GM13976 (cell line): ENCODE measurements at regions not wholly inside any gene's neighbourhood (a gene's known extent, or its start where the extent isn't known, plus 50 kb on each side); places are given as distances from the start of the nearest gene placed in this dataset.
A peak's percentile ranks its signal among the peaks of the same experiment; 100 is the strongest.

ENCODE experiments used
- DNase-seq: peaks from one replicate; pipeline ENCODE4 v3.0.0; 2012; ENCODE audit warnings: low spot score
- CTCF ChIP-seq: IDR thresholded peaks from 2 replicates; pipeline ENCODE4 v1.5.1; 2012; ENCODE audit warnings: borderline replicate concordance, mild to moderate bottlenecking; ENCODE audit not compliant: insufficient read depth; ENCODE audit errors: extremely low read depth, missing control alignments, control extremely low read depth
- in situ Hi-C: fragments of 300-500 bp; cut with MboI; formaldehyde crosslinking; loops from one replicate; pipeline ENCODE4 v1.12.0; 2022; ENCODE audit warnings: low sequenced_read_pairs, mixed read lengths, inconsistent platforms; ENCODE audit not compliant: unreplicated experiment

DNA sequence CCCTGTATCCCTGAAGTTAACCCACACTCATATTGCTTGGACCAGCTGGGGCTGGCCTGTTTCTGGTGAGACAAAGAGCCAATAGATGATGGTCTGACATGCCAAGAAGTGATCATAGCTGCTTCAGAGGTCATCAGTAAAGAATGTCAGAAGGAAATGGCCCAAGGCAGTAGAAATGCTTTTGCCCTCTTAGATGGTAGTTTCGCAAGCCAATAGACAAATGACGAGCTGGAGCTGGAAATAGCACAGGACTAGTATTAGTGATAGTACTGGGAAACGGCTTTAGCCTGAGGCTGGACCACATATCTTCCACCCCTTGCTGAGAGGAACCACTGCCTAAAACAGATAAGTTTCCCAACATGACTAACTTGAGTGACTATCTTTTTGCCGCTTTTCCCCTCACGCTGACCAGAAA is 176.1 kb upstream of the THBS1 start:
- no peak for DNase-seq
- in situ Hi-C loops: no loop called here
- TF ChIP-seq CTCF: no peak

GRCh38 chr15:39406485-39406884 is 174.4 kb upstream of the THBS1 start:
- no peak for DNase-seq
- in situ Hi-C loops: no loop called here
- no peak for TF ChIP-seq CTCF

DNA sequence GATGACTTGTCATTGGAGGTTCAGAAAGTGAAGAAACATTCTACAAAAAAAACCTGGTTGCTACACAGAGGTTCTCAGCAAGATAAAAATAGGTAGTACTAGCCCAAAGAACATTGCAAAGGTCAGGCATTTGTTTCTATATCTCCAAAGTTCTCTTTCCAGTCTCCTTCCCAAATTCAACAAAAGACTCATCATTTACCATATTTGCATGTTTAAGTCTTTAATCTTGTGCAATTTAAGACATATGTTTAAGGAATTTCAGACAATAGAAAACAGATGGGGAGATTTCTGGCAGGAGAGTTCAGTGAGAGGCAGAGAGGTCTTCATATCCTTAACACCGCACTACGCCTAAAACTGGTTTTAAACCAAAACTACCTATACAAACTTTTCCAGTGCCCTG is 173.8 kb upstream of the THBS1 start:
- no peak for DNase-seq
- in situ Hi-C loops: no loop called here
- TF ChIP-seq CTCF: no peak

DNA sequence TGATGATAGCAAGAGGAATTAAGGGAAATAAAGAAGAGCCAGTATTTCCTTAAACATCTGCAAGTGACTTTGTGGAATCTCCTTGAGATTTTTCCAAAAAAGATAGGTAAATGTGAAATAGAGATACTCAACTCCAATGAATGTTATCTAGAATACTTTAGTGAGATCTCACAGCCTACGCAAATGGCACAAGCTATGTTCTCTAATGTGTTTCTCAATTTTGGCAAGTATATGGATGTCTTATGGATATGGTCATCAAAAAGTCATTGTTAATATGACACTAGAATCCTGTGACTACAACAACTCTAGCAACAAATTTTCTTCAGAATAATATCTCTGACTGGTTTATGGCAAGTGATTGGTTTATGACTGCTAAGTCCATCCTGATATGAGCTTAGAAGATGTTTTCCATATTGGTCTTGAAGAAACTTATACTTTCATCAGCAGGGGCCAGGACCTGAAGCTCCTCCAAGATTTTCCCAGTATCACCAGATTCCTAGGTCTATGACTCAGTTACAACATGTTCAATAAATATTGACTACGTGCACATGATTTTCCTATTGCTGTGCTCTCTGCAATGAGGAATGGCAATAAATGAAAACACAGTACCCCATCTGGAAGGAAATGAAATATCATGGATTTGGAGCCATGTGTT is 170.9 kb upstream of the THBS1 start:
- DNase-seq: no peak
- in situ Hi-C loops: no loop called here
- TF ChIP-seq CTCF: no peak

DNA sequence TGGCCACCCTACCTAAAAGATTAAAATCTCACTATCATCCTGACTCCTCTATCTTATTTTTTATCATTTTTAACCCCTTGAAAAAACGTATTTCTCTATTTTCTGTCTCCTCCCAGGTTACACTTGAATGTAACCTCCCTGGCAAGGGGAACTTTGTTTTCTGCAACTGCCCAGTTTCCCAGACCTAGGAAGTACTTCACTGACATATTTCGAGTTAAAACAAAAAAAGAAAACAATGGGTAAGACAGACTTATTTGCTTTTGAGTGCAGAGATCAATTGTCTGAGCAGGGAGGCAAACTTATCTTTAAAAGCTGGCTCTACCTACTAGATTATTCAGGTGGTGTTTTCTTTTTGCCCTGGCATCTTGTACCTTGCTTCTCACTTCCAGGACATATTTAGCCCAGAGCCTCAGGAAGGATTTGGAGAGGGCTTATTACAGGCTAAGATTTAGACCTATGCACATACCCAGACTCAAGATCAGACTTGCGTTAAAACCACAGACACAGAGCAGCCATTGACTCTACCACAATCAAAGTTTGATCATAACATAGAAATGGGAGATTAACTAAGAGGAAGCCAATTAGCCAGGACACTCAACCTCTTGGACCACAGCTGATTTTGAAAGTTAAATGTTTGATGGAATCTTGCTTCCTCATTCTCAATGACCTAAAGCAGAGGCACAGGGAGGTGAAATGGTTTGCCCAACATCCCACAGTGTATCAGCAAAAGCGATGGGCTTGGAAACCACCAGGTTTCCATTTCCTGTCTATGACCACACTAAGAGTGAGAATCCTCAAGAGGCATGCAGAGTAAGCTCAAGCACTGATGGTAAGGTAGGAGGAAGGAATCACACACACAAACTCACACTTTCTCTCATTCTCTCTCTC is 169.5 kb upstream of the THBS1 start:
- DNase-seq: peak; percentile 50
- no peak for TF ChIP-seq CTCF
- in situ Hi-C loops: no loop called here

GRCh38 chr15:39413558-39413957 is 167.3 kb upstream of the THBS1 start:
- in situ Hi-C loops: no loop called here
- DNase-seq: peak; percentile 35
- no peak for TF ChIP-seq CTCF

DNA sequence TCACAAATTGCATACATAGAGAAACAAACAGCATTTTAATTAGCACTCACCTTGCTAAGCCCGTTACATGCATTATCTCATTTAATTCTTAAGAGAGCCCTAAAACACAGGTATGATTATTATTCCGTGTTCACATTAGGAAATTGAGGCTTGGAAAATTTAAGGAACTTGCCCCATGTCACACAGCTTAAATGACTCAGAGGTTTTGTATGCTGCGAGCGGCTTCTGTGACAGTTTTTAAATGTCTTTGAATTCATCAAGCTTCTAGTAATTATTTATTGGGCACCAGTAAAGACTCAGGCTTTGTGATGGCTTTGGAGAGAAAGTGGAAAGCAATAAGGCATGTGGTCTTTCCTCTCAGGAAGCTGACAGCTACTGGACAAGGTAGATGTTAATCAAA is 166.7 kb upstream of the THBS1 start:
- no peak for DNase-seq
- TF ChIP-seq CTCF: no peak
- in situ Hi-C loops: no loop called here
